Gastrocnemius medialis (tissue), 4 donors: ENCODE measurements at regions not wholly inside any gene's neighbourhood (a gene's known extent, or its start where the extent isn't known, plus 50 kb on each side); places are given as distances from the start of the nearest gene placed in this dataset.

Experiments
- ATAC-seq, 2 donors: fragments of 150-250 bp; one replicate each; pipeline ENCODE4 v1.9.1; 2016
- DNase-seq, 2 donors: peaks; one replicate each; pipeline ENCODE4 v3.0.0-alpha.2; 2019
- H3K27ac ChIP-seq, 4 donors: fragments of 200-600 bp; sonication (generic); 1 replicate in 1 of 4; 2 replicates in 3 of 4; pipeline ENCODE4 v1.5.1; 2016 to 2018; ENCODE audit warnings: mild to moderate bottlenecking in 2 of 4, moderate library complexity in 1 of 4
- H3K27me3 ChIP-seq, 3 donors: fragments of 200-600 bp; sonication (generic) in 2 of 3; 1 replicate in 1 of 3; 2 replicates in 2 of 3; pipeline versions ENCODE4 v1.5.1 to v1.6.0; 2016 to 2019; ENCODE audit warnings: mild to moderate bottlenecking in 1 of 3, moderate library complexity in 1 of 3
- H3K36me3 ChIP-seq, 2 donors: fragments of 200-600 bp; sonication (generic) in 1 of 2; one replicate each; pipeline ENCODE4 v1.5.1; 2017 to 2018
- H3K4me1 ChIP-seq, 2 donors: fragments of 200-600 bp; sonication (generic) in 1 of 2; one replicate each; pipeline ENCODE4 v1.5.1; 2016 to 2017; ENCODE audit warnings: mild to moderate bottlenecking in 2 of 2
- H3K4me3 ChIP-seq, 4 donors: fragments of 200-600 bp; sonication (generic) in 3 of 4; 1 replicate in 1 of 4; 2 replicates in 3 of 4; pipeline ENCODE4 v1.5.1; 2016 to 2019; ENCODE audit warnings: mild to moderate bottlenecking in 2 of 4
- H3K9me3 ChIP-seq, 3 donors: fragments of 200-600 bp; sonication (generic) in 2 of 3; 1 replicate in 1 of 3; 2 replicates in 2 of 3; pipeline ENCODE4 v1.5.1; 2016 to 2019
- POLR2A ChIP-seq, 2 donors: fragments of 450-650 bp; IDR thresholded peaks; one replicate each; pipeline ENCODE4 v1.6.1; 2017; ENCODE audit warnings: antibody characterized with exemption in 2 of 2, mild to moderate bottlenecking in 2 of 2, moderate library complexity in 2 of 2
- in situ Hi-C, 4 donors: fragments of 200-750 bp; cut with MboI; loops; one replicate each; pipeline versions ENCODE4 v1.15.0 to v1.8.0; 2017; ENCODE audit warnings: low sequenced_read_pairs in 4 of 4
- intact Hi-C: fragments of 100-400 bp; cut with DNase I; formaldehyde crosslinking; loops from one replicate; pipeline ENCODE4 v1.15.1; 2023; ENCODE audit warnings: low total_unique reads
- TF ChIP-seq, protein P1 (sequence below), 5 experiments: fragments of 450-650 bp in 3 of 5; fragments of 200-600 bp in 2 of 5; sonication (generic) in 2 of 5; IDR thresholded peaks in 4 of 5; conservative IDR thresholded peaks in 1 of 5; 1 replicate in 4 of 5; 2 replicates in 1 of 5; pipeline ENCODE4 v1.5.1; 2016 to 2019; ENCODE audit warnings: antibody characterized with exemption in 5 of 5, mild to moderate bottlenecking in 3 of 5, moderate library complexity in 3 of 5

DNA sequence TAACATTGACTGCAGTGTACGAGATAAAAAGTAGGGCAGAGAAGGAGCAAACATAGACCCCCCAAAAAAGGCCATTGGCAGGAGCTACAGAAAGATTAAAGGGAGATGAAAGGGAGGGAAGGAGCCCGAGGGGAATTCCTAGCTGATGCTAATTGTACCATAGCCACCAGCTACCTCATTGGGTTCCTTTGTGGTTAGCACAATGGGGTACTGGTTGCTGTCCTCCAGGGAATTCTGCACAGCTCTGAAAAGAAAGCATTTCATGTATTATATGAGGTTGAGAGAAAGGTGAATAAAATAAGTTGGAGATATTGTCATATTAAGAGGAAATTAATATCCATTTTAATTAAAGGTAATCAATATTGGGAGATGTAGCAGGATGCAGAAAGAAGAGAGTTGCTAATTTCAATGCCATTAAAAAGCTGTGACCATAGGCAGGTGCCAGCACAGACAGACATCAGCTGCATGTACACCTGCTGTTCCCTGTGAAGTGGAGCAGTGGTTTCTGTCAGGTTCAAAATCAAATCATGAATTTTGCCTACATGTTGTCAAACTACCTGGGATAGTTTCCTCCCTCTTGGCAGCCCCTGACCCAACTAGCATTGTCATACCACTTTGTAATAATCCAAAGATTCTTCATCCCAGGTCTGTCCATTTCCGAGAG is 185.4 kb upstream of the DLGAP1 start:
- no peak overlapping the region for H3K27ac ChIP-seq
- H3K9me3 ChIP-seq = no peaks in the 10 kb centered on the region
- ATAC-seq = no peak
- no peaks in the 10 kb centered on the region for H3K4me1 ChIP-seq
- no peaks in the 10 kb centered on the region for H3K27me3 ChIP-seq
- DNase-seq = no peak
- intact Hi-C loops (no loop called here), in situ Hi-C loops (no loop called here)
- H3K4me3 ChIP-seq = no peak overlapping the region
- no peak for TF ChIP-seq POLR2A (IDR thresholded peaks at IDR 0.05)
- TF ChIP-seq, protein P1, sequence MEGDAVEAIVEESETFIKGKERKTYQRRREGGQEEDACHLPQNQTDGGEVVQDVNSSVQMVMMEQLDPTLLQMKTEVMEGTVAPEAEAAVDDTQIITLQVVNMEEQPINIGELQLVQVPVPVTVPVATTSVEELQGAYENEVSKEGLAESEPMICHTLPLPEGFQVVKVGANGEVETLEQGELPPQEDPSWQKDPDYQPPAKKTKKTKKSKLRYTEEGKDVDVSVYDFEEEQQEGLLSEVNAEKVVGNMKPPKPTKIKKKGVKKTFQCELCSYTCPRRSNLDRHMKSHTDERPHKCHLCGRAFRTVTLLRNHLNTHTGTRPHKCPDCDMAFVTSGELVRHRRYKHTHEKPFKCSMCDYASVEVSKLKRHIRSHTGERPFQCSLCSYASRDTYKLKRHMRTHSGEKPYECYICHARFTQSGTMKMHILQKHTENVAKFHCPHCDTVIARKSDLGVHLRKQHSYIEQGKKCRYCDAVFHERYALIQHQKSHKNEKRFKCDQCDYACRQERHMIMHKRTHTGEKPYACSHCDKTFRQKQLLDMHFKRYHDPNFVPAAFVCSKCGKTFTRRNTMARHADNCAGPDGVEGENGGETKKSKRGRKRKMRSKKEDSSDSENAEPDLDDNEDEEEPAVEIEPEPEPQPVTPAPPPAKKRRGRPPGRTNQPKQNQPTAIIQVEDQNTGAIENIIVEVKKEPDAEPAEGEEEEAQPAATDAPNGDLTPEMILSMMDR (IDR thresholded peaks at IDR 0.05 in 4 of 5, conservative IDR thresholded peaks at IDR 0.05 in 1 of 5) = no peak
- no peaks in the 10 kb centered on the region for H3K36me3 ChIP-seq

- TF ChIP-seq POLR2A (IDR thresholded peaks at IDR 0.05) = no peak
- TF ChIP-seq, protein P1 (IDR thresholded peaks at IDR 0.05 in 4 of 5, conservative IDR thresholded peaks at IDR 0.05 in 1 of 5) = no peak
- no peaks in the 10 kb centered on the region for H3K36me3 ChIP-seq
- H3K27me3 ChIP-seq = no peaks in the 10 kb centered on the region
- no peak overlapping the region for H3K27ac ChIP-seq
- no peak for DNase-seq
- no peak for ATAC-seq
- H3K4me3 ChIP-seq = no peak overlapping the region
- in situ Hi-C loops = no loop called here
- H3K4me1 ChIP-seq = no peaks in the 10 kb centered on the region
- intact Hi-C loops = no loop called here
- H3K9me3 ChIP-seq = no peaks in the 10 kb centered on the region
Observed at GRCh38 chr18:4639628-4640310, 184.7 kb upstream of the DLGAP1 start.

GRCh38 chr18:4638680-4639079 is 183.6 kb upstream of the DLGAP1 start:
- no peak for DNase-seq
- H3K9me3 ChIP-seq = no peaks in the 10 kb centered on the region
- H3K27ac ChIP-seq = no peak overlapping the region
- TF ChIP-seq, protein P1 (IDR thresholded peaks at IDR 0.05 in 4 of 5, conservative IDR thresholded peaks at IDR 0.05 in 1 of 5) = no peak
- TF ChIP-seq POLR2A (IDR thresholded peaks at IDR 0.05) = no peak
- no peaks in the 10 kb centered on the region for H3K27me3 ChIP-seq
- intact Hi-C loops = no loop called here
- ATAC-seq = no peak
- no peaks in the 10 kb centered on the region for H3K36me3 ChIP-seq
- no peak overlapping the region for H3K4me3 ChIP-seq
- in situ Hi-C loops = no loop called here
- H3K4me1 ChIP-seq = no peaks in the 10 kb centered on the region

DNA sequence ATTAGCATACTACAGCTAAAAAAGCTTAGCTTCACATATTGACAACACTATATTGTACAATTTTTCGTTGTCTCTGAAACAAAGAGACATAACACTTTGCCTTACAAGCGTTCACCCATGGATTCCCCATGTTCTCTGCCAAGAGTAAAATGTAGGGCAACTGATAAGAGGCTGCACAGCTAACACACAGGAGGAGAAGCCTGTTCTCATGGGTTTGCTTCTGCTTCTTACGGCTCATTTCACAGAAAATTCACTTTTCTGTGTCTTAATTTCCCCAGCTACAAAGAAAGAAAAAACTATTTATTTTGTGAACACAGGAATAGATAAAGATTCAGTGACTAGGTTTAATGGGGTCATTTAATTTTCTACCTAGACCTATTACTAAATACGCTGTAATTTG is 182.8 kb upstream of the DLGAP1 start:
- no peak for DNase-seq
- TF ChIP-seq, protein P1 (IDR thresholded peaks at IDR 0.05 in 4 of 5, conservative IDR thresholded peaks at IDR 0.05 in 1 of 5) = no peak
- no peak for TF ChIP-seq POLR2A (IDR thresholded peaks at IDR 0.05)
- Histone ChIP-seq H3K4me3 (no peak overlapping the region), H3K9me3 (no peaks in the 10 kb centered on the region), H3K27ac (no peak overlapping the region), H3K27me3 (no peaks in the 10 kb centered on the region), H3K4me1 (no peaks in the 10 kb centered on the region), H3K36me3 (no peaks in the 10 kb centered on the region)
- in situ Hi-C loops = no loop called here
- ATAC-seq = no peak
- intact Hi-C loops = no loop called here
